GM18505 (cell line): ENCODE measurements at regions not wholly inside any gene's neighbourhood (a gene's known extent, or its start where the extent isn't known, plus 50 kb on each side); places are given as distances from the start of the nearest gene placed in this dataset.
A peak's percentile ranks its signal among the peaks of the same experiment; 100 is the strongest.

Experiments used
- ATAC-seq: cut with Tn5 transposase; IDR thresholded peaks from one replicate; pipeline ENCODE4 v1.9.1; 2021; ENCODE audit not compliant: unreplicated experiment
- POLR2A ChIP-seq: IDR thresholded peaks from 4 replicates; pipeline ENCODE4 v1.6.1; 2011; ENCODE audit warnings: borderline replicate concordance; ENCODE audit not compliant: insufficient read depth, insufficient read length; ENCODE audit errors: extremely low read depth

DNA sequence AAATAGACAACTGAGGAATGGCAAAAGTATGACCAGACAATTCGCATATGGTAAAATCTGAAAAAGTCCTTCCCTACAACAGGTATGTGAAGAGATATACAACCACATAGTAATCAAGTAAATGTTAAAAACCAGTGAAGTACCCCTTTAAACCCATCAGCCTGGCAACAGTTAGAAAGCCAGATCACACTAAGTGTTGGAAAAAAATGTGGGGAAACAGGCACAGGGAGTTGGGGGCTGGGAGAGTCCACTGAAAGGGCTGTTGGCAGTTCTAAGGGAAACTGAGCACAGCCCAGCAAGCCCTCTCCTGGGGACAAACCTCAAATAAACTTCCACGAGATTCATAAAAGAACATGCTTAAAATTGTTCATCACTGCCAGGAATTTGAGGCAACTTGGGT is 242.1 kb downstream of the BUD13 start:
- ATAC-seq: no peak
- TF ChIP-seq POLR2A: no peak

DNA sequence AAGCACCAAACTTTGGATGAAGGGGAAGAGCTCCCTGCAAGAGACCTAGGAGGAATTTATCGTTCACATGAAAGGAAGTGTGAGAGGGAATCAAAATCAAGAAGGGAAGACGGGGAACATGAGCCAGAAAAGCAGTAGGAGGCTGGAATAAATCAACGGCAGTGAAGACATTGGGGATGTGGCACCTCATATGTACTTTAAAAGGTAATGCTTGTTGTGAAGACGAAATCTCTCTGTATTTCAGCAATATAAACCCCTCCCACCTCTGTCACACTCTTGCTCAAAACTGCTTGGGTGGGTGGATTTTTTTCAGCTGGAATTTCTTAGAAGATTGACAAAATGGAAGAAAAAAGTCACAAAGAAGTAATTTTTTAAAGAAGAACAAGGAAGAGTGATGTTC is 243.5 kb downstream of the BUD13 start:
- TF ChIP-seq POLR2A: no peak
- ATAC-seq: no peak

DNA sequence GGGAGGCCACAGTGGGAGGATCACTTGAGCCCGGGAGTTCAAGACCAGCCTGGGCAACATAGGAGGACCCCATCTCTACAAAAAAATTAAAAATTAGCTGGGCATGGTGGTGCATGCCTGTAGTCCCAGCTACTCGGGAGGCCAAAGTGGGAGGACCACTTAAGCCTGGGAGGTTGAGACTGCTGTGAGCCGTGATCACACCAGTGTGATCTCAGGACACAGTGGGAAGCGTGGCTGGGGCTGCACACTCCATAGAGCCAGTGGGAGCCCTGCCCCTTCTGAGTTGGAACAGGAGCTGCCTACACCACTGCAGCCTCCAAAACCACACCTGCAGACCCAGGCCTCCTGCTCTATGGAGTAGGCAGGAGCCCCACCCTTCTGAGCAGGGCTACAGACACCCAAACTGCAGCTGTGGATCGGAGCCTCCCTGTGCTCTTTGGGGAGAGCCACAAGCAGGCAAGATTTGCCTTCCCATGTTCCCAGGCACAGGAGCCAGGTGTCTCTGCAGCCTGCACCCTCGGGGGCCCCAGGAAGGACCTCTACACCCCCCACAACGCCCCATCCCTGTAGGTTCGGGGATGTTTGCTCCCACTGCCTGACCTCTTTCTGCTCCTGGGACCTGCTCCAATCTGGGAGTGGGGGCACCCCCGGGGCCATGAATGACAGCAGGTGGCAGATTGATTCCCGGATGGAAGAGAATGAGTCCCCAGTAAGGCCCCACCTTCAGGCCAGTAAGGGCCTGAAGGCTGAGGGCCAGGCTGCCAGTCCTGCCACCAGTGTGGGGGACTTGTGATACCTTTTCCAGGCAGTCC is 245.4 kb downstream of the BUD13 start:
- ATAC-seq: no peak
- no peak for TF ChIP-seq POLR2A

DNA sequence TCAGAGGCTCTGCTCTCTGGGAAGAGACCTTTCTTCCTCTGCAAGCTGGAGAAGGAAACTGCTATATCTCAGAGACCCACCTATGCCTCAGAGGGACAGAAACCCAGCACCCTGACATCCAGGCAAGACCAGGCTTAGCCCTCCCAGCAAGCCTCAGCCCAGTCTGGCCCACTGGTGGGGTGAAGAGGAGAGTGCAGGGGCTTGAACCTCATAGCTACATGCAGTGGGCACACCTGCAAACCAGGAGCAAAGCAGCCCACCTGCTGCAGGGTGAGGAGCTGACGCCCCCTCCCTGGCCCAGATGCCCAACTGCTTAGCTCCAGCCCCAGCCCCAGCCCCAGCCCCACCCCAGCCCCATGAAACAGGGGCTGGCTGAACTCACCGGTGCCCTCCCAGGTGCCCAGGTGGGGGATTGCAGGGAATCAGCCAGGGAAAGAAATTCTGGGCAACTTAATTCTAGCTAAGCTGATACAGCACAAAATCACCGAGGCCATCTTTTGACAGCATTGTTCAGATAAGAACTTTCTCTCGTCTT is 246.8 kb downstream of the BUD13 start:
- no peak for ATAC-seq
- TF ChIP-seq POLR2A: no peak

DNA sequence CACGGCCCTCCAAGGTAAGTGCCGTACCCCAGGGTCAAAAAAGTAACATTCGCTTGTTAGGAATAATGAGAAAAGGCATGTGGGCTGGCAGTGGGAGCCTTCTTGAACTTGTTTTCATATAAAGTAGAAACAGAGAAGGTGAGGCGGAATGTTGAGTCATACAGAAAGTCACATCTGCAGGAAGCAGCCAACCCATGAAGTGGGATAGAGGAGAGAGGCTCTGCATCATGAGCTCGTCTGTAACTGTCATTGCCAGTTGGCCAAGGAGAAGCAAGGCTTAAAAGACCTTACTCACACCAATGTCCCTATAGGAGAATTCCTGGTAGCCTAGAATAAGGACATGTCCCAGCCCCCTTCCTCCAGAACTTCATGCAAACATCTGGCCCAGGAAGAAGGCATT is 253.3 kb downstream of the BUD13 start:
- no peak for TF ChIP-seq POLR2A
- peak; percentile 80 for ATAC-seq

DNA sequence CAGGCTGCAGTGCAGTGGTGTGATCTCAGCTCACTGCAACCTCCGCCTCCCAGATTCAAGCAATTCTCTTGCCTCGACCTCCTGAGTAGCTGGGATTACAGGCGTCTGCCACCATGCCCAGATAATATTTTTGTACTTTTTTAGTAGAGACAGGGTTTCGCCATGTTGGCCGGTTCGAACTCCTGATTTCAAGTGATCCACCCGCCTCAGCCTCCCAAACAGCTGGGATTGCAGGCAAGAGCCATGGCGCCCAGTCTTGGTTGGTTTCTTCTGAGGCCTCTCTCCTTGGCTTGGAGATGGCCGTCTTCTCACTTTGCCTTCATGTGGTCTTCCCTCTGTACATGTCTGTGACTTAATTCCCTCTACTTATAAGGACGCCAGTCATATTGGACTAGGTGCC is 254.6 kb downstream of the BUD13 start:
- no peak for TF ChIP-seq POLR2A
- no peak for ATAC-seq

DNA sequence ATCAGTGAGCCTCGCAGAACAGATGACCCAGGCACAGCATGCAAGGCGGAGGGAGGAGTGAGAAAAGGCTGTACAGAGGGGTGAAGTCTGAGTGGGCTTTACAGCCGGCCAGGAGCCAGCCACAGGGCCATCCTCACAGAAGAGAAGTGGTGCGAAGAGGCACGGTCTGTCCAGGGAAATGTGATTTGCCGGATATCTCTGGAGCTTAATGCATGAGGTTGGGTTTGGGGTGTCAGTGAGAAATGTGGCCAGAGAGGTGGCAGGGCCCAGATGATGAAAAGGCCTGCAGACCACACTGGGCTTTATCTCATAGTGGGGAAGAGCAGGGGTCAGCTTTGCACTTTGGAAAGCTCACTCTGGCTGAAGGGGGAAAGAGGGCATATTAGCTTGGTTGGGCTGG is 255.2 kb downstream of the BUD13 start:
- no peak for TF ChIP-seq POLR2A
- ATAC-seq: no peak

DNA sequence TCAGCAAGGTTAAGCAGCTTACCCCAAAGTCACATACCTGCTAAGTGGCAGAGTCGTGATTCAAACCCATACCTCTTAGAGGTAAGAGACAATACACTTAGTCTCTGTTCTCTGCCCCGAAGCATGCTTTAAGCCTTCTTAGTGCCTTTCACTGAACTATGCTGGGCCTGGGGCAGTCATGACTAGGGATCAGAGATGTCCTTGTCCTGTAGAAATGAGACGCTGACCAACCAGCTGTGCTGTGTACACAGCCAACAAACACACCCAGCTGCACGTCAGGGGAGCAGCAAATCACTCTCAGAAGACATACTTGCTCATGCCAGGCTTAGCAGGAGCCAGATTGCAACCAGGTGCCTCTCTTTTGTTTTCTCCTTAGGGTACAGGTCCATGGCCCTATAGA is 255.7 kb downstream of the BUD13 start:
- ATAC-seq: no peak
- TF ChIP-seq POLR2A: no peak

DNA sequence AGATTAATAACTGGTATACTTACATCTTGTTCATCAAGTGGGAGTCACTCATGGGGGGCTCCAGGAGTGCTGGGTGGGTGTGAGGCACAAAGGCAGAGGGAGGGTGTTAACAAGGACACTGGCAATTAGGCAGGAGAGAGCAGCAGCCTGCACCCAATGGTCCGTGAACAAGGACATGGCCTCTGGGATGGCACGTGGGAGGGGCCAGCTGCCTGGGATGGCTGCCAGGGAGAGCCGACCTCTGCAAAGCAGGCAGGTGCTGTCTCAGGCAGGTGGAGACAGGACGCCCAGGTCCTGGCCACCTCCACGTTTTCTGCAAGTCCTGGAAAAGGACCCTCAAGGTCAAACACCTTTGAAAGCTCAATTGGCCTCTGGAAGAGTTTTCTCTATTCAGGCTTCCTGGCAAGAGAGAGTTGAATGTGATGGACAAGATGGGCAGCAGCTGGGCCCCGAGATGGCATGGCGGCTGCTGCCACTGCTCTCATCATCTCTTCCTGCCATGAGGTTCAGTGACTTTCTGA is 257.1 kb downstream of the BUD13 start:
- no peak for ATAC-seq
- no peak for TF ChIP-seq POLR2A

DNA sequence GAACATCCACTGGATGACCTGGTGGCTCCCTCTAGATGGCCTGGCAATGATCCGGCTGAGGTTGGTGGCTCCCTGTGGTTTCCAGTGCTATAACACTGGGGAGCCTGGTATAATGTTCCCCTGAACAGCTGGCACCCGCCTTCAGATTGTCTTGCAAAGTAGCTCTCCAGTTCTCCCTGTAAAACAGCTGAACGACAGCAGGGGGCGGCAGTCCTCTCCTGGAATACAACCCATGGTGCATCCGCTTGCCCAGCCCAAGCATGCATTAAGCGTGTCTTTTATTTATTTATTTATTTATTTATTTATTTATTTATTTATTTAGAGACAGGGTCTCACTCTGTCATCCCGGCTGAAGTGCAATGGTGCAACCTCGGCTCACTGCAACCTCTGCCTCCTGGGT is 258.9 kb downstream of the BUD13 start:
- TF ChIP-seq POLR2A: no peak
- no peak for ATAC-seq

DNA sequence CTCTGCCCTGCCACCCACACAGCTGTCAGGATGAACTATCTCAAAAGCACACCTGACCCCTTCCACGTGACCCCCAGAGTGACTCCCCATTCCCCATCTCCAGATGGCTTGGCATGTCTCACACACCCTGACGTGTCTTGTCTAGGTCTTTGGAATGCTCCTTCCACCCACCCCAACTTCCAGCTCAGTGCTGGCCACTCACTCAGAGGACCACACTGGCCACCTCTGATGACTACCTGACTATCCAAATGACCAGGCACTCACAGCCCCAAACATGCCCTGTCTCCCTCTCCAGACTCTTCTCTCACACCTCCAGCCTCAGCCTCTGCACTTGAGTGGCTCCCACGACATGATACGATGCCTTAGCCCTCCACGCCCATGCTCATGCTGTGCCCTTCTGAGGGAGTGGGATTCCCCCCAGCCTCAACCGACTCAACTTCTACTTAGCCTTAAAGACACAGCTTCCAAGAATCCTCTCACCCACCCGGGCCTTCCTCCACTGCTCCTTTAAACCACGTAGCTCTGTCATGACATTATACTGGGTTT is 259.4 kb downstream of the BUD13 start:
- TF ChIP-seq POLR2A: no peak
- ATAC-seq: no peak

DNA sequence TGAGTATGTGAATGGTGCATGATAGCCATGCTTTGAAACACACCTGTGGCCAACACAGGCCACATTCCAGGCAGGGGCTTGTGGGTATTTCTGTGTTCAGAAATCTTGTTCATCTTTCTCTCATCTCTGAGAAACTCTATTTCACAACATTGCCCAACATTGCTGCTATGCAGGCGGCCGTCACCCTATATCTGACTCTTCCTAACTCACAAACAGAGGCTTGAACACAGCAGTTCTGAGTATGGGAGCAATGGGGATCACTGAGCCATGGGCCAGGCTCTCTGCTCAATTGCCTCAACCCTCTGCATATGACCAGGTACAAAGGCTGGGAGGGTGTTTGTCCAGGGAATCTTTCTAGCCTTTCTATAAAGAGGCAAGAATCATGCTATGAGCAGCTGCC is 259.9 kb downstream of the BUD13 start:
- ATAC-seq: no peak
- no peak for TF ChIP-seq POLR2A

DNA sequence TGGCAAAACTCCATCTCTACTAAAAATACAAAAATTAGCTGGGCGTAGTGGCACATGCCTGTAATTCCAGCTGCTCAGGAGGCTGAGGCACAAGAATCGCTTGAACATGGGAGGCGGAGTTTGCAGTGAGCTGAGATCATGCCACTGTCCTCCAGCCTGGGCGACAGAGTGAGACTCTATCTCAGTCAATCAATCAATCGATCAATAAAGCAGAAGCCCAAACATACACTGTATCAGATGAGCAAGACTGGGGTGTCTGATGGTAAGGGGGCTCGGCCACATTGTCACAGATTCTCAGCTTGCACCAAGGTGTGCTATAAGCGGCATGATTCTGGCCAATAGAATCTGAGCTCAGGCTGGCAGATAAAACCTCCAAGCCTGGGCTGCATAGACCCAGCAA is 261.1 kb downstream of the BUD13 start:
- no peak for ATAC-seq
- TF ChIP-seq POLR2A: no peak
